ENCODE measurements at regions not wholly inside any gene's neighbourhood (a gene's known extent, or its start where the extent isn't known, plus 50 kb on each side); places are given as distances from the start of the nearest gene placed in this dataset.
"Not testable (repeated sequence)": the region's sequence is repeated elsewhere in the genome, so short reads cannot be mapped to it uniquely, and the experiment has no call there.

GRCh38 chr13:65929436-65929835 is 1300.7 kb downstream of the PCDH9 start:
- Histone ChIP-seq H3K27me3 (ENCODE audit: insufficient read depth, low read length) (no peaks in the 10 kb centered on the region), H3K79me2 (ENCODE audit: insufficient read depth, low read length) (no peaks in the 10 kb centered on the region), H3K27ac (ENCODE audit: low read depth, low read length) (no peak overlapping the region), H3K4me1 (ENCODE audit: insufficient read depth, low read length) (peaks cover 5% of the 10 kb centered on the region), H4K20me1 (ENCODE audit: insufficient read depth, low read length) (no peaks in the 10 kb centered on the region), H3K4me2 (ENCODE audit: insufficient read depth, low read length) (no peak overlapping the region), H3K4me3 (ENCODE audit: insufficient read depth, low read length) (no peak overlapping the region), H3K36me3 (ENCODE audit: insufficient read depth, low read length) (no peaks in the 10 kb centered on the region), H3K9me3 (ENCODE audit: low read depth, low read length) (no peaks in the 10 kb centered on the region), H2AFZ (ENCODE audit: low read length) (no peak overlapping the region)
- no peak for DNase-seq (ENCODE audit: insufficient read length, low spot score, missing footprints)
- no peak for TF ChIP-seq CTCF (IDR thresholded peaks at IDR 0.05; ENCODE audit: extremely low read depth, low read depth, low read length)

- no peaks in the 10 kb centered on the region for H3K9me3 ChIP-seq (ENCODE audit: low read depth, low read length)
- H3K27ac ChIP-seq (ENCODE audit: low read depth, low read length) = no peak overlapping the region
- H4K20me1 ChIP-seq (ENCODE audit: insufficient read depth, low read length) = no peaks in the 10 kb centered on the region
- H3K36me3 ChIP-seq (ENCODE audit: insufficient read depth, low read length) = no peaks in the 10 kb centered on the region
- H3K4me3 ChIP-seq (ENCODE audit: insufficient read depth, low read length) = no peak overlapping the region
- H3K4me2 ChIP-seq (ENCODE audit: insufficient read depth, low read length) = peak overlapping the region; percentile 4
- H3K79me2 ChIP-seq (ENCODE audit: insufficient read depth, low read length) = no peaks in the 10 kb centered on the region
- no peak for DNase-seq (ENCODE audit: insufficient read length, low spot score, missing footprints)
- H3K27me3 ChIP-seq (ENCODE audit: insufficient read depth, low read length) = no peaks in the 10 kb centered on the region
- peak; percentile 36 for TF ChIP-seq CTCF (IDR thresholded peaks at IDR 0.05; ENCODE audit: extremely low read depth, low read depth, low read length)
- H3K4me1 ChIP-seq (ENCODE audit: insufficient read depth, low read length) = peaks cover 8% of the 10 kb centered on the region
- H2AFZ ChIP-seq (ENCODE audit: low read length) = peak overlapping the region; percentile 73
Measured at GRCh38 chr13:65926750-65927171, 1303.4 kb downstream of the PCDH9 start.

GRCh38 chr13:65922846-65923245 is 1307.3 kb downstream of the PCDH9 start:
- not testable (repeated sequence) for H2AFZ ChIP-seq (ENCODE audit: low read length); H3K79me2 ChIP-seq (ENCODE audit: insufficient read depth, low read length)

GRCh38 chr13:65921933-65922332 is 1308.2 kb downstream of the PCDH9 start:
- Histone ChIP-seq H3K36me3 (ENCODE audit: insufficient read depth, low read length) (no peaks in the 10 kb centered on the region), H3K9me3 (ENCODE audit: low read depth, low read length) (no peaks in the 10 kb centered on the region), H3K27me3 (ENCODE audit: insufficient read depth, low read length) (no peaks in the 10 kb centered on the region), H3K4me1 (ENCODE audit: insufficient read depth, low read length) (peaks cover 11% of the 10 kb centered on the region), H2AFZ (ENCODE audit: low read length) (peak overlapping the region; percentile 56), H4K20me1 (ENCODE audit: insufficient read depth, low read length) (no peaks in the 10 kb centered on the region), H3K27ac (ENCODE audit: low read depth, low read length) (no peak overlapping the region), H3K4me3 (ENCODE audit: insufficient read depth, low read length) (peak overlapping the region; percentile 26), H3K79me2 (ENCODE audit: insufficient read depth, low read length) (no peaks in the 10 kb centered on the region), H3K4me2 (ENCODE audit: insufficient read depth, low read length) (peak overlapping the region; percentile 67)
- TF ChIP-seq CTCF (IDR thresholded peaks at IDR 0.05; ENCODE audit: extremely low read depth, low read depth, low read length) = no peak
- no peak for DNase-seq (ENCODE audit: insufficient read length, low spot score, missing footprints)

More at GRCh38 chr13:65922846-65923245, 1307.3 kb downstream of the PCDH9 start:
- H3K4me1 ChIP-seq (ENCODE audit: insufficient read depth, low read length) = peaks cover 11% of the 10 kb centered on the region
- H3K36me3 ChIP-seq (ENCODE audit: insufficient read depth, low read length); H3K27ac ChIP-seq (ENCODE audit: low read depth, low read length); H3K27me3 ChIP-seq (ENCODE audit: insufficient read depth, low read length); H3K9me3 ChIP-seq (ENCODE audit: low read depth, low read length); H3K4me2 ChIP-seq (ENCODE audit: insufficient read depth, low read length); DNase-seq (ENCODE audit: insufficient read length, low spot score, missing footprints); H3K4me3 ChIP-seq (ENCODE audit: insufficient read depth, low read length); H4K20me1 ChIP-seq (ENCODE audit: insufficient read depth, low read length): not testable (repeated sequence)

Measured in osteoblast (primary cell).